ENCODE measurements at regions not wholly inside any gene's neighbourhood (a gene's known extent, or its start where the extent isn't known, plus 50 kb on each side); places are given as distances from the start of the nearest gene placed in this dataset.

DNA sequence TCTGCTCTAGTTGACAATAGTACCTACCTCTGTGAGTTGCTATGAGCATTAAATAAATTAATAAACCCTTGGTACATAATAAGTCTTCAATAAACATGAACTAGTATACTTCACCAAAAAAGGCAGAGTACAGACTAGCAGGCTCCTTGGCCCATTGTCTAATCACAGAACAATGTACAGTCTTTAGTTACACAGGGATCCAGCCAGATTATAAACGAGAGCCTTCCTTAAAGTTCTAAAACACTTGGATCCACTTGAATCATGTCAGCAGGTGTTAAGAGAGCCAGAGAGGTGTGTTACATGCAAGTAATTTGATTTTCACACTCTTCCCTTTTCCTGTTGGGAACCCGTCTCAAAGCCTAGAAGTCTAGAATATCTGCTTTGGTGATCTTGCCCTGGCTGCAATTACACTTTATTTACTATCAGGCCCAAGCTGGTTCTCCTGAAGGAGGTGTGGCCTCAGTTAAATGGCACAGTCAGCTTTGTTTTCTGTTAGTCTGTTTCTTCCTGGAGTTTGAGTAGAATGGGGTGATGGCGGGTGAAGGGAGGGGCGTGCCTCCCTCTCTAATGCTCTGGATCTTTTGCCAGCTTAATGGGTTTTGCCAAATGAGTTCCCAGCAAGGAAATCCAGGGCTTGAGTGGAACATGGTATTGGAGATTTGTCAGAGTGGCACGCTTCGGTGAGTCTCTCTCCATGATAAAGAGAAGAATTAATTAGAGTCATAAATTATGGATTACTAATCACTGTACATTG is 570.9 kb upstream of the CAMK1G start:
- TF ChIP-seq, protein P1, sequence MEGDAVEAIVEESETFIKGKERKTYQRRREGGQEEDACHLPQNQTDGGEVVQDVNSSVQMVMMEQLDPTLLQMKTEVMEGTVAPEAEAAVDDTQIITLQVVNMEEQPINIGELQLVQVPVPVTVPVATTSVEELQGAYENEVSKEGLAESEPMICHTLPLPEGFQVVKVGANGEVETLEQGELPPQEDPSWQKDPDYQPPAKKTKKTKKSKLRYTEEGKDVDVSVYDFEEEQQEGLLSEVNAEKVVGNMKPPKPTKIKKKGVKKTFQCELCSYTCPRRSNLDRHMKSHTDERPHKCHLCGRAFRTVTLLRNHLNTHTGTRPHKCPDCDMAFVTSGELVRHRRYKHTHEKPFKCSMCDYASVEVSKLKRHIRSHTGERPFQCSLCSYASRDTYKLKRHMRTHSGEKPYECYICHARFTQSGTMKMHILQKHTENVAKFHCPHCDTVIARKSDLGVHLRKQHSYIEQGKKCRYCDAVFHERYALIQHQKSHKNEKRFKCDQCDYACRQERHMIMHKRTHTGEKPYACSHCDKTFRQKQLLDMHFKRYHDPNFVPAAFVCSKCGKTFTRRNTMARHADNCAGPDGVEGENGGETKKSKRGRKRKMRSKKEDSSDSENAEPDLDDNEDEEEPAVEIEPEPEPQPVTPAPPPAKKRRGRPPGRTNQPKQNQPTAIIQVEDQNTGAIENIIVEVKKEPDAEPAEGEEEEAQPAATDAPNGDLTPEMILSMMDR (IDR thresholded peaks at IDR 0.05) = no peak
- TF ChIP-seq ZFX (IDR thresholded peaks at IDR 0.05; ENCODE audit: borderline replicate concordance) = no peak
- H3K27ac ChIP-seq = no peak overlapping the region

DNA sequence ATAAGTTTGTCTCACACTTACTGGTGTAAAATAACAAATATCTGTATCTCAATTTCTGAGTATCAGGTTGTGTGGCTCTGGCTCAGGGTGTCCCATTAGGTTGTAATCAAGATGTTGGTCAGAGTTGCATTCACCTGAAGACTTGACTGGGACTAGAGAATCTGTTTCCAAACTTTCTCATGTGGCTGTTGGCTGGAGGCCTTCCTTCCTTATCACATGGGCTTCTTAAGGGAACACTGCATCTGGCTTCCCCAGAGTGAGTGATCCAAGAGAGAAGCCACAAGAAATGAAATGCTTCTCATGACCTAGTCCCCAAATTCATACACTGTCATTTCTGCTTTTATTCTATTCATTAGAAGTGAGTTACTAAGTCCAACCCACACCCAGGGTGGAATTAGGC is 568.4 kb upstream of the CAMK1G start:
- no peak for TF ChIP-seq ZFX (IDR thresholded peaks at IDR 0.05; ENCODE audit: borderline replicate concordance)
- TF ChIP-seq, protein P1 (IDR thresholded peaks at IDR 0.05) = no peak
- no peak overlapping the region for H3K27ac ChIP-seq

DNA sequence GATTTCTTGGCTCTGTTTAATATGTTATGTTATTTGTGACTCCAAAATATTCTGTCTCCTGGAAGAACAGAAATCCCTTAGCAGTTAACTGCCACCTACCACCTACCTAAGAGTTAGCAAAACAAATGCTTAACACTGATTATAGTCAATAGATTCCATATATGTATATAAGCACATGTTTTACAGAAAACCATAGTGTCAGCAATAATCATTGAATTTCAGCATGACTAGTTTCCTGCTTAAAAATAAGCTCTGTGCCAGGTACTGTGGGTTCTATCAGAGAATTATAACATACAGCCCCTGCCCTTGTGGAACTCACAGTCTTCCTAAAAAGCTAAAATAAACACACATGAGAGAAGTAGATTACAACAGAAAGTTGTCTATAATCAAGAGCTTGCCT is 561.9 kb upstream of the CAMK1G start:
- H3K27ac ChIP-seq = no peak overlapping the region
- no peak for TF ChIP-seq ZFX (IDR thresholded peaks at IDR 0.05; ENCODE audit: borderline replicate concordance)
- TF ChIP-seq, protein P1 (IDR thresholded peaks at IDR 0.05) = no peak

DNA sequence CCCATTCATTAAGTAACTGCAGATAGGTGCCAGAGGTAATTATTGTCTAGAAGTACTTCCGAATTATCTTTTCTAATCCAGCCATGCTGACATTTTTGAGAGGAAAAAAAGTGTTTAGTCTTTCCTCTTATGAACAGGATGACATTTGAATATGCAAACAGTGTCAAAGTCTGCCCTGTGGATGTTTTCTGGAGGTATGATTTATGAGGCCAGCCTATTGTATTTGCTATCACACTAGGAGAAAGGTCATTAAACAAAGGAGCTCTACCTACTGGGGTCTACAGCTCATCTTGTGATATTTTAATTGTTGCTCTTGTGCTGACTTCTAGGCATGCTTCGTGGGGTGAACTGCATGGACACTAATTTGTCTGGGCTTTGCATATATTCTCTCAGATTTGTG is 559.7 kb upstream of the CAMK1G start:
- TF ChIP-seq, protein P1 (IDR thresholded peaks at IDR 0.05) = no peak
- TF ChIP-seq ZFX (IDR thresholded peaks at IDR 0.05; ENCODE audit: borderline replicate concordance) = no peak
- H3K27ac ChIP-seq = no peak overlapping the region

DNA sequence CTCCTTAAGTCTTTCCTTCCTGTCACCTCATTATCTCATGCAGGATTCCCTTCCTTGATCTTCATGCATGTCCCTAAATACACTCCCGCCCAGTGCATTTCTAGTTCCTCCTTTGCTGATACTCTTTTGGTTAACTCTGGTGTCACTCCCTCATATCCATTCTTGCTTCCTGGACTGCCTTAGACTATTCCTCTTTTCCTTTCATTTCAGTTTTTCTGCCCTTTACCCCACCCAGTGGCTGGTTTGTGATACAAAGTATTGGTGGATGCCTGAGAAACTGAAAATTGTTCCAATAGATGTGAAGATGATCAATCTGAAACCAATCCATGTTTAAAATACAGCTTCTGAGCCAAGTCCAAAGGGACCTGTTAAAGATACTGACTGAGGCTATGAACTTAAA is 553.8 kb upstream of the CAMK1G start:
- TF ChIP-seq ZFX (IDR thresholded peaks at IDR 0.05; ENCODE audit: borderline replicate concordance) = no peak
- TF ChIP-seq, protein P1 (IDR thresholded peaks at IDR 0.05) = no peak
- H3K27ac ChIP-seq = no peak overlapping the region

DNA sequence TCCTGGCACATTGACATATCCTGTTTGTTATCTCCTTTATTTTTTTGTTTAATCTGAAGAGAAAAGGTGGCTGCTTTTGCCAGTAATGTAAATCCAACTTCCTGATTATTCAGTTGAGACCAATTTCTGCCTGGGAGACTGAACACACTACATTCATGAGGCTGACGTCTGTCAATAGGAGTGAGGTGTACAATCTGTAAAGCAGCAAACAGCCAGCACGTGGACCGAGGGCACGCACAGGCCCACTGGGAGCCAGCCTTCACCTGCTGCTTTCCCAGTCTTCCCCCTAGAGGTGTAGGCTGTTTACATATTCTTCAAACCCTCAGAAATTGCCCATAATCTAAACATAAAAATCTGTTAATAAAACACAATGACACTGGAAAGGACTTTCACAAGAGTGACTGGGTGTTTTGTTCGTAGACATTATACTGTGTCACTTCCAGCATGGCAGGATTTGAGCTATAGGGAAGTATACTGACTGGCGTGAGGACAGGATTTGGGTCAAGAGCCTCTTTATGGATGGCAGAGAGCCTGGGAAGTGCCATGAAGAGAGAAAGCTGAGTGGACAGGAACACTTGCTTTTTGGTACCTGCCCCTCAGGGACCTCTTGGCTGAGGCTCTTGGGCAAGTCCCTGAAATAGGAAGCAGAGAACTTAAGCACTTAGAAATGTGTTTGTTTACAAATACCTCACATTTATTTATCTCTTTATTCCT is 552.9 kb upstream of the CAMK1G start:
- no peak for TF ChIP-seq ZFX (IDR thresholded peaks at IDR 0.05; ENCODE audit: borderline replicate concordance)
- TF ChIP-seq, protein P1 (IDR thresholded peaks at IDR 0.05) = no peak
- H3K27ac ChIP-seq = no peak overlapping the region

DNA sequence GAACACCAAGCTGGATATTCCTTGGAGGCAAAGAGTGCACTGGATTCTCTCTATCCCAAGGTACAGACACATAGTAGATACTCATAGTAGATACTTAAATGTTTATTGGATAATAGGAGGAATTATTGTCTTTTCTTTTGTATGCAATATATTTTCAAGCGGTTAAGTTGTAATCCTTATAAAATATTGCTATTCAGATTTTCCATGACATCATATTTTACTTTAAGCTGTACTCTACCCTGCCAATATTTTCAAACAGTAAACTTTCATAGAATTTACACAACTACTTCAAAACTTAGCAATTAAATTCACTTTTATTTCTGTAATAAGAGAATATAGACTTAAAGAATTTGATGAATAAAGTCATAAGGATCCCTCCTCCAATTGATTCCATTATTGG is 546.5 kb upstream of the CAMK1G start:
- TF ChIP-seq, protein P1 (IDR thresholded peaks at IDR 0.05) = no peak
- TF ChIP-seq ZFX (IDR thresholded peaks at IDR 0.05; ENCODE audit: borderline replicate concordance) = no peak
- H3K27ac ChIP-seq = no peak overlapping the region
